GM23248 (cell line): ENCODE measurements at regions not wholly inside any gene's neighbourhood (a gene's known extent, or its start where the extent isn't known, plus 50 kb on each side); places are given as distances from the start of the nearest gene placed in this dataset.

Experiments
- EZH2 ChIP-seq: fragments of 200-600 bp; sonication (generic); IDR thresholded peaks from 2 replicates; pipeline ENCODE4 v1.6.1; 2018; ENCODE audit warnings: antibody characterized with exemption, mild to moderate bottlenecking; ENCODE audit not compliant: insufficient read depth, poor library complexity, severe bottlenecking
- EZH2phosphoT487 ChIP-seq: fragments of 200-600 bp; sonication (generic); IDR thresholded peaks from 2 replicates; pipeline ENCODE4 v1.6.1; 2018; ENCODE audit warnings: antibody characterized with exemption, moderate library complexity, mild to moderate bottlenecking, low read depth; ENCODE audit not compliant: insufficient read depth

DNA sequence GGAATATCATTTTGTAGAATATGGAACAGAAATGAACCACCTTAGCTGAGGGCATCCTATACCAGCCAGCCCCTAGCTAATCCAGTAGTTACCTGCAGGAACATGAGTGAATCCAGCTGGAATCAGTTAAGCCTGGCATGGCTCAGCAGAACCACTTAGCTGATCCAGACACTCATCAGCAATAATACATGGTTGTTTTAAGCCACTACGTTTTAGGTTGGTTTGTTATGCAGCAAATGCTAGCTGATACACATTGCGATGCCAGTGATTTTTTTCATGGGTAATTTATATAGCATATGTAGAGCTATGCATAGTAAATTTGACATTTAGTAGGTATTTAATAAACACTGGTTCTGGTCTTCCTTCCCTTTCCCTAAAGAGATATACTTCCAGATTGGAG, 201.9 kb upstream of the JAG1 start:
- TF ChIP-seq EZH2 (no peak), EZH2phosphoT487 (no peak)
